ENCODE measurements at regions not wholly inside any gene's neighbourhood (a gene's known extent, or its start where the extent isn't known, plus 50 kb on each side); places are given as distances from the start of the nearest gene placed in this dataset.

- TF ChIP-seq CTCF (IDR thresholded peaks at IDR 0.05) (no peak), POLR2A (IDR thresholded peaks at IDR 0.05) (no peak), POLR2AphosphoS5 (IDR thresholded peaks at IDR 0.05; ENCODE audit: insufficient read depth in 1 of 2, low read depth in 1 of 2) (no peak)
These were observed 170.5 kb downstream of the SH2D4B start for GRCh38 chr10:80708185-80708584.
